ENCODE measurements at regions not wholly inside any gene's neighbourhood (a gene's known extent, or its start where the extent isn't known, plus 50 kb on each side); places are given as distances from the start of the nearest gene placed in this dataset.

GRCh38 chr5:44681906-44682305, 126.8 kb upstream of the MRPS30 start:
- Histone ChIP-seq H3K9me3 (ENCODE audit: low read length) (peaks cover 24% of the 10 kb centered on the region), H3K27me3 (ENCODE audit: control insufficient read depth in 1 of 2, insufficient read depth in 2 of 2, low read length in 2 of 2) (no peaks in the 10 kb centered on the region), H3K4me3 (replicated peaks in 1 of 3; ENCODE audit: insufficient read depth in 1 of 3, low read depth in 2 of 3, low read length in 3 of 3) (no peak overlapping the region), H3K27ac (ENCODE audit: extremely low read length, insufficient read depth, low read length) (no peak overlapping the region), H3K4me2 (ENCODE audit: low read depth, low read length) (no peak overlapping the region), H2AFZ (ENCODE audit: low read length) (no peak overlapping the region), H3K36me3 (replicated peaks in 1 of 2; ENCODE audit: control insufficient read depth in 1 of 2, insufficient read depth in 2 of 2, low read length in 2 of 2) (no peaks in the 10 kb centered on the region), H3K4me1 (ENCODE audit: insufficient read depth, low read length) (no peaks in the 10 kb centered on the region), H4K20me1 (ENCODE audit: insufficient read depth, low read length) (no peaks in the 10 kb centered on the region), H3K79me2 (ENCODE audit: insufficient read depth, low read length) (no peaks in the 10 kb centered on the region), H3K9ac (ENCODE audit: insufficient read depth, low read depth, low read length) (no peak overlapping the region)
- no peak for DNase-seq (ENCODE audit: low spot score)
- no peak for ATAC-seq
- FAIRE-seq = no peak
- CTCF ChIA-PET (ENCODE audit: low intra/inter-chr PET ratio, low total read pairs) = no interaction called here
- no TSS peak for BruUV-seq (replicated peaks)
- 19% methylated on average over 4 of the region's 4 CpGs for WGBS (ENCODE audit: low lambda C conversion rate)
- TF ChIP-seq RBM39 (IDR thresholded peaks at IDR 0.05; ENCODE audit: low read depth, low read length, poor library complexity, severe bottlenecking) (no peak), PAWR (CRISPR knock-in tag; IDR thresholded peaks at IDR 0.05; ENCODE audit: borderline replicate concordance) (no peak), MYNN (CRISPR knock-in tag; IDR thresholded peaks at IDR 0.05; ENCODE audit: low read depth) (no peak), RORA (CRISPR knock-in tag; IDR thresholded peaks at IDR 0.05) (no peak), MLXIP (CRISPR knock-in tag; IDR thresholded peaks at IDR 0.05; ENCODE audit: borderline replicate concordance) (no peak), KDM2A (CRISPR knock-in tag; IDR thresholded peaks at IDR 0.05; ENCODE audit: borderline replicate concordance, low read depth) (no peak), ZNF33A (CRISPR knock-in tag; IDR thresholded peaks at IDR 0.05; ENCODE audit: borderline replicate concordance) (no peak), AKAP8 (CRISPR knock-in tag; IDR thresholded peaks at IDR 0.05) (no peak)
- POLR2A ChIA-PET = no interaction called here
- intact Hi-C loops (cut with micrococcal nuclease; ENCODE audit: unreplicated experiment) (no loop called here), in situ Hi-C loops (cut with HindIII; ENCODE audit: extremely low pct_ligation_motif_present, low pct_unique_long_range_greater_than_20kb) (no loop called here)

All from HepG2 (cell line).